ENCODE measurements at regions not wholly inside any gene's neighbourhood (a gene's known extent, or its start where the extent isn't known, plus 50 kb on each side); places are given as distances from the start of the nearest gene placed in this dataset.

GRCh38 chr17:52754838-52755237 lies 596.3 kb upstream of the CA10 start:
- TF ChIP-seq CTCF (IDR thresholded peaks at IDR 0.05; ENCODE audit: insufficient read depth, low read depth, low read length) (no peak), EZH2 (IDR thresholded peaks at IDR 0.05; ENCODE audit: insufficient read depth, low read length) (no peak)

Measured in astrocyte (in vitro differentiated cells and primary cell).